HL-60 (cell line): ENCODE measurements at regions not wholly inside any gene's neighbourhood (a gene's known extent, or its start where the extent isn't known, plus 50 kb on each side); places are given as distances from the start of the nearest gene placed in this dataset.

Experiments used
- DNase-seq, 2 experiments: peaks; one replicate each; pipeline ENCODE4 v3.0.0-alpha.2; 2010 to 2020; ENCODE audit warnings: low read depth in 1 of 2, low spot score in 1 of 2
- H3K27ac ChIP-seq: fragments of 250-450 bp; sonication (Bioruptor Pico); replicated peaks from 2 replicates; pipeline ENCODE4 v1.5.1; 2020; ENCODE audit warnings: mild to moderate bottlenecking, moderate library complexity
- H3K27me3 ChIP-seq: fragments of 250-450 bp; sonication (Bioruptor Pico); 2 replicates; pipeline ENCODE4 v1.5.1; 2021; ENCODE audit warnings: mild to moderate bottlenecking, moderate library complexity; ENCODE audit not compliant: insufficient read depth, poor library complexity, severe bottlenecking
- H3K4me3 ChIP-seq: replicated peaks from 2 replicates; pipeline ENCODE4 v1.5.1; 2011; ENCODE audit warnings: mild to moderate bottlenecking, control low read depth, low read length; ENCODE audit not compliant: insufficient read depth
- GABPA ChIP-seq: IDR thresholded peaks from 2 replicates; pipeline ENCODE4 v1.6.1; 2012; ENCODE audit warnings: low read depth
- POLR2AphosphoS5 ChIP-seq: IDR thresholded peaks from 2 replicates; pipeline ENCODE4 v1.6.1; 2012; ENCODE audit warnings: low read depth
- SPI1 ChIP-seq: IDR thresholded peaks from 2 replicates; pipeline ENCODE4 v1.6.1; 2012; ENCODE audit warnings: low read depth, mild to moderate bottlenecking, borderline replicate concordance
- TF ChIP-seq, protein P1 (sequence below): IDR thresholded peaks from 2 replicates; pipeline ENCODE4 v1.6.1; 2012; ENCODE audit warnings: low read depth; ENCODE audit not compliant: insufficient replicate concordance
- TF ChIP-seq, protein P2 (sequence below): IDR thresholded peaks from one replicate; pipeline ENCODE4 v1.5.1; 2011; ENCODE audit warnings: low read length, control low read depth, inconsistent platforms; ENCODE audit not compliant: insufficient read depth

DNA sequence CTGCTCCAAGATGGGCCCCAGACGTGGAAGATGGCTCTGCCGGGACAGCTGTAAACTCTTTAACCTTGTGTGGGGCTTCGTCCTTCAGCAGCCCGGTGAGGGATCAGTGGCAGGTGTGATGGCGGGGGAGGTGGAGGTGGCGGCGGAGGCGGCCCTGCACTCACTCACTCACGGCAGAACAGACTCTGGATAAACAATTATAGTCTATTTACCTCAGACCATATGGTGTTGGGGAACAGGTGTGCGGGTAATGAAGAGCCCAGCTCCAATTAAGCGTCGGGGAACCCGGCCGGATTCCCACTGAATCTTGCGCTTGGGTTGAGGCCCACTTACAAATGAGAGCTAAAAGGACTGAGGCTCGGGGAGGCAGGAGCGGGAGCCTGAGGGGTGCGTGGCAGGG is 104.3 kb upstream of the SDK2 start:
- no peak overlapping the region for H3K4me3 ChIP-seq
- peaks cover 2% of the 10 kb centered on the region for H3K27me3 ChIP-seq
- DNase-seq, result no peak
- TF ChIP-seq, protein P1, sequence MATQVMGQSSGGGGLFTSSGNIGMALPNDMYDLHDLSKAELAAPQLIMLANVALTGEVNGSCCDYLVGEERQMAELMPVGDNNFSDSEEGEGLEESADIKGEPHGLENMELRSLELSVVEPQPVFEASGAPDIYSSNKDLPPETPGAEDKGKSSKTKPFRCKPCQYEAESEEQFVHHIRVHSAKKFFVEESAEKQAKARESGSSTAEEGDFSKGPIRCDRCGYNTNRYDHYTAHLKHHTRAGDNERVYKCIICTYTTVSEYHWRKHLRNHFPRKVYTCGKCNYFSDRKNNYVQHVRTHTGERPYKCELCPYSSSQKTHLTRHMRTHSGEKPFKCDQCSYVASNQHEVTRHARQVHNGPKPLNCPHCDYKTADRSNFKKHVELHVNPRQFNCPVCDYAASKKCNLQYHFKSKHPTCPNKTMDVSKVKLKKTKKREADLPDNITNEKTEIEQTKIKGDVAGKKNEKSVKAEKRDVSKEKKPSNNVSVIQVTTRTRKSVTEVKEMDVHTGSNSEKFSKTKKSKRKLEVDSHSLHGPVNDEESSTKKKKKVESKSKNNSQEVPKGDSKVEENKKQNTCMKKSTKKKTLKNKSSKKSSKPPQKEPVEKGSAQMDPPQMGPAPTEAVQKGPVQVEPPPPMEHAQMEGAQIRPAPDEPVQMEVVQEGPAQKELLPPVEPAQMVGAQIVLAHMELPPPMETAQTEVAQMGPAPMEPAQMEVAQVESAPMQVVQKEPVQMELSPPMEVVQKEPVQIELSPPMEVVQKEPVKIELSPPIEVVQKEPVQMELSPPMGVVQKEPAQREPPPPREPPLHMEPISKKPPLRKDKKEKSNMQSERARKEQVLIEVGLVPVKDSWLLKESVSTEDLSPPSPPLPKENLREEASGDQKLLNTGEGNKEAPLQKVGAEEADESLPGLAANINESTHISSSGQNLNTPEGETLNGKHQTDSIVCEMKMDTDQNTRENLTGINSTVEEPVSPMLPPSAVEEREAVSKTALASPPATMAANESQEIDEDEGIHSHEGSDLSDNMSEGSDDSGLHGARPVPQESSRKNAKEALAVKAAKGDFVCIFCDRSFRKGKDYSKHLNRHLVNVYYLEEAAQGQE, result no peak
- no peak for TF ChIP-seq GABPA
- no peak overlapping the region for H3K27ac ChIP-seq

DNA sequence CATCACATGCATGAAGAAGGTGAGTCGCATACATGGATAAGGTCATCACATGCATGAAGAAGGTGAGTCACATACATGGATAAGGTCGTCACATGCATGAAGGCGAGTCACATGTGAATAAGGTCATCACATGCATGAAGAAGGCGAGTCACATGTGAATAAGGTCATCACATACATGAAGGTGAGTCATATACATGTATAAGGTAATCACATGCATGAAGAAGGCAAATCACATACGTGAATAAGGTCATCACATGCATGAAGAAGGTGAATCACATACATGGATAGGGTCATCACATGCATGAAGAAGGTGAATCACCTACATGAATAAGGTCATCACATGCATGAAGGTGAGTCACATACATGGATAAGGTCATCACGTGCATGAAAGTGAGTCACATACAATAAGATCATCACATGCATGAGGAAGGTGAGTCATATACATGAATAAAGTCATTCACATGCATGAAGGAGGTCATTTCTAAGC is 105.1 kb upstream of the SDK2 start:
- no peak for DNase-seq
- Histone ChIP-seq H3K27me3 (peaks cover 2% of the 10 kb centered on the region), H3K4me3 (no peak overlapping the region), H3K27ac (no peak overlapping the region)
- TF ChIP-seq, protein P1, result no peak
- TF ChIP-seq GABPA, result no peak
- TF ChIP-seq, protein P2, sequence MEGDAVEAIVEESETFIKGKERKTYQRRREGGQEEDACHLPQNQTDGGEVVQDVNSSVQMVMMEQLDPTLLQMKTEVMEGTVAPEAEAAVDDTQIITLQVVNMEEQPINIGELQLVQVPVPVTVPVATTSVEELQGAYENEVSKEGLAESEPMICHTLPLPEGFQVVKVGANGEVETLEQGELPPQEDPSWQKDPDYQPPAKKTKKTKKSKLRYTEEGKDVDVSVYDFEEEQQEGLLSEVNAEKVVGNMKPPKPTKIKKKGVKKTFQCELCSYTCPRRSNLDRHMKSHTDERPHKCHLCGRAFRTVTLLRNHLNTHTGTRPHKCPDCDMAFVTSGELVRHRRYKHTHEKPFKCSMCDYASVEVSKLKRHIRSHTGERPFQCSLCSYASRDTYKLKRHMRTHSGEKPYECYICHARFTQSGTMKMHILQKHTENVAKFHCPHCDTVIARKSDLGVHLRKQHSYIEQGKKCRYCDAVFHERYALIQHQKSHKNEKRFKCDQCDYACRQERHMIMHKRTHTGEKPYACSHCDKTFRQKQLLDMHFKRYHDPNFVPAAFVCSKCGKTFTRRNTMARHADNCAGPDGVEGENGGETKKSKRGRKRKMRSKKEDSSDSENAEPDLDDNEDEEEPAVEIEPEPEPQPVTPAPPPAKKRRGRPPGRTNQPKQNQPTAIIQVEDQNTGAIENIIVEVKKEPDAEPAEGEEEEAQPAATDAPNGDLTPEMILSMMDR, result no peak
- no peak for TF ChIP-seq SPI1
- no peak for TF ChIP-seq POLR2AphosphoS5

DNA sequence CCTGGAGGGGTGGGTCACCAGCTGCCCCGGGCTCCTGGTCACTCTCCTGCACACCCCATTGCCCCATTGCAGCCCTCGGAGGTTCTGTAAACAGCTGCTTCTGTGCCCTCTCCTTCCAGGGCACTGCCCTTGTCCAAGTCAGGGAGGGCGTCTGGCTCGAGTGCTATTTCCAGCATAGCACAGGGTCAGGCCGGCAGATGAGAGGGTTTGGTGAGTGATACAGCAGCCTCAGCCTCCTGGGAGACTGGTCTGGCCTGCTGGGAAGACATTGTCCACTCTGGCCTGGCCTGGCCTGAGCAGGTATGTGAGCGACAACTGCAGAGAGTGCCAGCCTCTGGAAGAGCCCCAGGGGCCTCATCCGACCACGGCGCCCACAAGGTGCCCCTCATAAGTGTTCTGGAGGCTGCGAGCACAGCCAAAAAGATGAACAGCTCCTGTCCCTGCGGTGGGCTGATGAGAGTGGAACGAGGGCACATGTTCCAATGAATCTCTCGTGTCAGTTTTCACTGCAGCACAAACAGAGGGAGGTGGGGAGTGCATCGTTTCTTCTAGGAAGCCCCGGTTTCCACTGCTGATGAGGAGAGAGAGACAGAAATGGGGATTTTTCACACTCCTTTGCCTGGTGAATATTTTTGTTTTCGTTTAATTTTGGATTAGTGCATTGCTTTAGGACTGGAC is 105.8 kb upstream of the SDK2 start:
- no peak for DNase-seq
- no peak for TF ChIP-seq GABPA
- no peak for TF ChIP-seq POLR2AphosphoS5
- TF ChIP-seq, protein P2, result no peak
- TF ChIP-seq, protein P1, result no peak
- TF ChIP-seq SPI1, result no peak
- H3K27me3 ChIP-seq, result peaks cover 2% of the 10 kb centered on the region
- no peak overlapping the region for H3K27ac ChIP-seq
- no peak overlapping the region for H3K4me3 ChIP-seq
